Naive thymus-derived CD4-positive, alpha-beta T cell (primary cell): ENCODE measurements at regions not wholly inside any gene's neighbourhood (a gene's known extent, or its start where the extent isn't known, plus 50 kb on each side); places are given as distances from the start of the nearest gene placed in this dataset.
A peak's percentile ranks its signal among the peaks of the same experiment; 100 is the strongest.
"Not testable (repeated sequence)": the region's sequence is repeated elsewhere in the genome, so short reads cannot be mapped to it uniquely, and the experiment has no call there.

Experiments
- ATAC-seq: fragments of 150-1000 bp; cut with Tn5 transposase; 2 replicates; pipeline ENCODE4 v1.10.0; 2021; ENCODE audit warnings: mild to moderate bottlenecking, moderate library complexity
- CTCF ChIA-PET: fragments of 350-600 bp; sonication (Branson Sonifier 250); formaldehyde crosslinking; loops from one replicate; lab custom pipeline; 2021; ENCODE audit warnings: antibody characterized with exemption; lab: Charles Lee
- POLR2A ChIA-PET: fragments of 350-600 bp; sonication (Branson Sonifier 250); formaldehyde crosslinking; loops from one replicate; lab custom pipeline; 2021; ENCODE audit warnings: antibody characterized with exemption, inconsistent platforms; lab: Charles Lee
- DNase-seq, 9 donors: peaks; one replicate each; pipeline versions ENCODE4 v3.0.0 to v3.0.0-alpha.2; 2020 to 2022; ENCODE audit warnings: mixed read lengths in 1 of 9
- H3K27ac ChIP-seq: one replicate; pipeline ENCODE4 v1.7.0; 2013; ENCODE audit warnings: mild to moderate bottlenecking, low read depth, low read length, moderate library complexity
- H3K27me3 ChIP-seq, 2 donors: one replicate each; pipeline ENCODE4 v1.7.0; 2013; ENCODE audit warnings: low read length in 2 of 2, mild to moderate bottlenecking in 2 of 2, moderate library complexity in 2 of 2; ENCODE audit not compliant: control insufficient read depth in 2 of 2, insufficient read depth in 2 of 2
- H3K36me3 ChIP-seq, 3 experiments: 1 replicate in 2 of 3; 2 replicates in 1 of 3; pipeline ENCODE4 v1.7.0; 2013; ENCODE audit warnings: low read length in 3 of 3, mild to moderate bottlenecking in 3 of 3, moderate library complexity in 1 of 3; ENCODE audit not compliant: insufficient read depth in 3 of 3, control insufficient read depth in 2 of 3
- H3K4me1 ChIP-seq, 2 donors: one replicate each; pipeline ENCODE4 v1.7.0; 2013; ENCODE audit warnings: low read length in 2 of 2, mild to moderate bottlenecking in 2 of 2, moderate library complexity in 1 of 2; ENCODE audit not compliant: control insufficient read depth in 2 of 2, insufficient read depth in 2 of 2
- H3K4me3 ChIP-seq: 2 replicates; pipeline ENCODE4 v1.7.0; 2013; ENCODE audit warnings: mild to moderate bottlenecking, low read length
- H3K9me3 ChIP-seq, 3 experiments: 1 replicate in 2 of 3; 2 replicates in 1 of 3; pipeline ENCODE4 v1.7.0; 2013; ENCODE audit warnings: low read length in 3 of 3; ENCODE audit not compliant: control insufficient read depth in 2 of 3
- H3K27ac Mint-ChIP-seq, 9 donors: one replicate each; pipeline ENCODE4 v1.8.0; 2020 to 2022; ENCODE audit warnings: mixed read lengths in 9 of 9, mild to moderate bottlenecking in 8 of 9, moderate library complexity in 5 of 9, inconsistent platforms in 2 of 9
- H3K27me3 Mint-ChIP-seq, 5 donors: one replicate each; pipeline ENCODE4 v1.8.0; 2021 to 2022; ENCODE audit warnings: mixed read lengths in 5 of 5, mild to moderate bottlenecking in 1 of 5
- H3K36me3 Mint-ChIP-seq, 5 donors: one replicate each; pipeline ENCODE4 v1.8.0; 2020 to 2022; ENCODE audit warnings: mixed read lengths in 5 of 5, mild to moderate bottlenecking in 3 of 5, inconsistent platforms in 1 of 5
- H3K4me1 Mint-ChIP-seq, 7 donors: one replicate each; pipeline ENCODE4 v1.8.0; 2020 to 2022; ENCODE audit warnings: mixed read lengths in 7 of 7, mild to moderate bottlenecking in 3 of 7, inconsistent platforms in 1 of 7
- H3K4me3 Mint-ChIP-seq, 10 donors: one replicate each; pipeline ENCODE4 v1.8.0; 2020 to 2022; ENCODE audit warnings: mild to moderate bottlenecking in 10 of 10, mixed read lengths in 10 of 10, moderate library complexity in 6 of 10, inconsistent platforms in 2 of 10
- H3K9me3 Mint-ChIP-seq, 11 donors: one replicate each; pipeline ENCODE4 v1.8.0; 2020 to 2022; ENCODE audit warnings: mixed read lengths in 11 of 11, mild to moderate bottlenecking in 4 of 11, inconsistent platforms in 1 of 11, moderate library complexity in 1 of 11
- intact Hi-C, 2 donors: fragments of 100-400 bp; cut with micrococcal nuclease; formaldehyde crosslinking; loops; one replicate each; pipeline ENCODE4 v1.15.1; 2023

GRCh38 chr13:19123502-19123901 lies 58.1 kb downstream of the TUBA3C start:
- peaks cover 0 to 12% (median 4%) of the 10 kb centered on the region in 11 donors for H3K9me3 Mint-ChIP-seq
- H3K36me3 Mint-ChIP-seq: no peaks in the 10 kb centered on the region
- intact Hi-C loops: no loop called here
- H3K4me3 Mint-ChIP-seq: no peak overlapping the region
- Histone ChIP-seq H3K27ac (no peak overlapping the region), H3K4me1 (no peaks in the 10 kb centered on the region), H3K36me3 (no peaks in the 10 kb centered on the region), H3K4me3 (no peak overlapping the region), H3K9me3 (no peaks in the 10 kb centered on the region), H3K27me3 (no peaks in the 10 kb centered on the region)
- ChIA-PET CTCF (no interaction called here), POLR2A (no interaction called here)
- no peak overlapping the region for H3K27ac Mint-ChIP-seq
- peaks cover 0 to 15% (median 0%) of the 10 kb centered on the region in 5 donors for H3K27me3 Mint-ChIP-seq
- ATAC-seq (no peak), DNase-seq (no peak)
- no peaks in the 10 kb centered on the region for H3K4me1 Mint-ChIP-seq

- ChIA-PET CTCF (no interaction called here), POLR2A (no interaction called here)
- no peak overlapping the region for H3K4me3 Mint-ChIP-seq
- no peak for DNase-seq
- H3K36me3 ChIP-seq: no peaks in the 10 kb centered on the region
- no peak overlapping the region for H3K27ac ChIP-seq
- H3K4me3 ChIP-seq: no peak overlapping the region
- H3K9me3 Mint-ChIP-seq: peaks cover 0 to 21% (median 8%) of the 10 kb centered on the region in 11 donors
- H3K9me3 ChIP-seq: no peaks in the 10 kb centered on the region
- intact Hi-C loops: no loop called here
- peaks cover 0 to 12% (median 8%) of the 10 kb centered on the region in 5 donors for H3K27me3 Mint-ChIP-seq
- ATAC-seq: no peak
- no peak overlapping the region for H3K27ac Mint-ChIP-seq
- H3K4me1 ChIP-seq: no peaks in the 10 kb centered on the region
- no peaks in the 10 kb centered on the region for H3K36me3 Mint-ChIP-seq
- H3K4me1 Mint-ChIP-seq: no peaks in the 10 kb centered on the region
- H3K27me3 ChIP-seq: no peaks in the 10 kb centered on the region
These were observed 63.5 kb downstream of the TUBA3C start for GRCh38 chr13:19117913-19118739.

- H3K4me1 Mint-ChIP-seq, H3K27me3 ChIP-seq, H3K9me3 ChIP-seq, H3K27ac ChIP-seq, intact Hi-C loops, H3K4me1 ChIP-seq, H3K4me3 ChIP-seq, ATAC-seq, H3K36me3 ChIP-seq, CTCF ChIA-PET, POLR2A ChIA-PET, H3K36me3 Mint-ChIP-seq: not testable (repeated sequence)
- Mint-ChIP-seq H3K27me3 (peaks cover 0 to 23% (median 13%) of the 10 kb centered on the region in 5 donors), H3K27ac (peak overlapping the region in 1 of 9 donors; percentile 72), H3K9me3 (peaks cover 0 to 23% (median 8%) of the 10 kb centered on the region in 11 donors), H3K4me3 (peak overlapping the region in 2 of 10 donors; percentile 58 to 78)
- DNase-seq: peak in 1 of 9 donors; percentile 5
These were observed 72.4 kb downstream of the TUBA3C start for GRCh38 chr13:19109225-19109624.

GRCh38 chr13:19103140-19103539 lies 78.5 kb downstream of the TUBA3C start:
- H3K27me3 Mint-ChIP-seq: no peaks in the 10 kb centered on the region
- DNase-seq: no peak
- Histone ChIP-seq H3K9me3 (no peaks in the 10 kb centered on the region), H3K27me3 (no peaks in the 10 kb centered on the region), H3K4me1 (no peaks in the 10 kb centered on the region), H3K4me3 (no peak overlapping the region), H3K36me3 (no peaks in the 10 kb centered on the region), H3K27ac (no peak overlapping the region)
- CTCF ChIA-PET: no interaction called here
- POLR2A ChIA-PET: no interaction called here
- no peak for ATAC-seq
- H3K4me1 Mint-ChIP-seq: no peaks in the 10 kb centered on the region
- intact Hi-C loops: no loop called here
- H3K27ac Mint-ChIP-seq: no peak overlapping the region
- no peaks in the 10 kb centered on the region for H3K36me3 Mint-ChIP-seq
- peaks cover 0 to 13% (median 6%) of the 10 kb centered on the region in 11 donors for H3K9me3 Mint-ChIP-seq
- H3K4me3 Mint-ChIP-seq: no peak overlapping the region

- H3K36me3 ChIP-seq: no peaks in the 10 kb centered on the region
- intact Hi-C loops: no loop called here
- H3K27ac ChIP-seq: no peak overlapping the region
- ATAC-seq (no peak), DNase-seq (no peak)
- H3K4me3 ChIP-seq: no peak overlapping the region
- H3K27me3 ChIP-seq: no peaks in the 10 kb centered on the region
- H3K9me3 Mint-ChIP-seq: peaks cover 0 to 10% (median 0%) of the 10 kb centered on the region in 11 donors
- H3K4me1 ChIP-seq: no peaks in the 10 kb centered on the region
- no peaks in the 10 kb centered on the region for H3K36me3 Mint-ChIP-seq
- POLR2A ChIA-PET: no interaction called here
- peaks cover 0 to 7% (median 0%) of the 10 kb centered on the region in 5 donors for H3K27me3 Mint-ChIP-seq
- H3K9me3 ChIP-seq: no peaks in the 10 kb centered on the region
- no peak overlapping the region for H3K4me3 Mint-ChIP-seq
- H3K27ac Mint-ChIP-seq: no peak overlapping the region
- CTCF ChIA-PET: no interaction called here
- no peaks in the 10 kb centered on the region for H3K4me1 Mint-ChIP-seq
These were observed 88.3 kb downstream of the TUBA3C start for GRCh38 chr13:19093369-19093768.

- H3K4me3 ChIP-seq: no peak overlapping the region
These were observed 91.1 kb downstream of the TUBA3C start for GRCh38 chr13:19090495-19090894.

GRCh38 chr13:19089315-19089714 lies 92.3 kb downstream of the TUBA3C start:
- H3K4me1 Mint-ChIP-seq: no peaks in the 10 kb centered on the region
- H3K27ac Mint-ChIP-seq: no peak overlapping the region
- Histone ChIP-seq H3K36me3 (no peaks in the 10 kb centered on the region), H3K4me1 (no peaks in the 10 kb centered on the region), H3K27ac (no peak overlapping the region), H3K27me3 (no peaks in the 10 kb centered on the region), H3K9me3 (no peaks in the 10 kb centered on the region), H3K4me3 (no peak overlapping the region)
- CTCF ChIA-PET: no interaction called here
- intact Hi-C loops: no loop called here
- ATAC-seq (no peak), DNase-seq (no peak)
- POLR2A ChIA-PET: no interaction called here
- H3K4me3 Mint-ChIP-seq: no peak overlapping the region
- H3K9me3 Mint-ChIP-seq: peaks cover 0 to 14% (median 0%) of the 10 kb centered on the region in 11 donors
- H3K27me3 Mint-ChIP-seq: peaks cover 0 to 4% (median 0%) of the 10 kb centered on the region in 5 donors
- no peaks in the 10 kb centered on the region for H3K36me3 Mint-ChIP-seq

More at GRCh38 chr13:19090495-19090894, 91.1 kb downstream of the TUBA3C start:
- H3K9me3 ChIP-seq: no peaks in the 10 kb centered on the region
- POLR2A ChIA-PET: no interaction called here
- Mint-ChIP-seq H3K27me3 (peaks cover 0 to 4% (median 0%) of the 10 kb centered on the region in 5 donors), H3K36me3 (no peaks in the 10 kb centered on the region), H3K27ac (no peak overlapping the region), H3K4me1 (no peaks in the 10 kb centered on the region), H3K4me3 (no peak overlapping the region), H3K9me3 (peaks cover 0 to 9% (median 0%) of the 10 kb centered on the region in 11 donors)
- CTCF ChIA-PET: no interaction called here
- ATAC-seq (no peak), DNase-seq (no peak)
- H3K36me3 ChIP-seq: no peaks in the 10 kb centered on the region
- no peaks in the 10 kb centered on the region for H3K27me3 ChIP-seq
- no peak overlapping the region for H3K27ac ChIP-seq
- intact Hi-C loops: no loop called here
- H3K4me1 ChIP-seq: no peaks in the 10 kb centered on the region
